ENCODE measurements at regions not wholly inside any gene's neighbourhood (a gene's known extent, or its start where the extent isn't known, plus 50 kb on each side); places are given as distances from the start of the nearest gene placed in this dataset.

DNA sequence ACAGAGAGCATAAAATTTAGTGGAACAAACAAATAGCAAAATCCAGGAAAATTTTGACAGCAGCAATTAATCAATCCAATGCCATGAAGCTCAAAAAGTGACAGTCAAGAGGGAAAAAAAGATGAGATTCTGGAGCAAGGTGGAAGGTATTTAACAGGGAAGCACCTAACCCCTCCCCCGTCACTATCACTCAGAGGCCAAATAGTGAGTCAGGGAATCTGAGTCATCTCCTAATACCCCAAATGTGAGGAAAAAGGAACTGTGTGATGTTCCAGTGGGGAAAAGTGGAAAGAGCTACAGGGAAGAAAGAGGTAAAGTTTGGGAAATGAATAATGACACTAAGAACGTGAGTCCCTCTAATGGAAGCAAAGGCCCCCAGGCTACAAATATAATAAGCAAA, 113.2 kb upstream of the PHF14 start:
- no peak overlapping the region for H3K27ac ChIP-seq
- no peak for TF ChIP-seq ZFX (IDR thresholded peaks at IDR 0.05; ENCODE audit: borderline replicate concordance)
- TF ChIP-seq, protein P1, sequence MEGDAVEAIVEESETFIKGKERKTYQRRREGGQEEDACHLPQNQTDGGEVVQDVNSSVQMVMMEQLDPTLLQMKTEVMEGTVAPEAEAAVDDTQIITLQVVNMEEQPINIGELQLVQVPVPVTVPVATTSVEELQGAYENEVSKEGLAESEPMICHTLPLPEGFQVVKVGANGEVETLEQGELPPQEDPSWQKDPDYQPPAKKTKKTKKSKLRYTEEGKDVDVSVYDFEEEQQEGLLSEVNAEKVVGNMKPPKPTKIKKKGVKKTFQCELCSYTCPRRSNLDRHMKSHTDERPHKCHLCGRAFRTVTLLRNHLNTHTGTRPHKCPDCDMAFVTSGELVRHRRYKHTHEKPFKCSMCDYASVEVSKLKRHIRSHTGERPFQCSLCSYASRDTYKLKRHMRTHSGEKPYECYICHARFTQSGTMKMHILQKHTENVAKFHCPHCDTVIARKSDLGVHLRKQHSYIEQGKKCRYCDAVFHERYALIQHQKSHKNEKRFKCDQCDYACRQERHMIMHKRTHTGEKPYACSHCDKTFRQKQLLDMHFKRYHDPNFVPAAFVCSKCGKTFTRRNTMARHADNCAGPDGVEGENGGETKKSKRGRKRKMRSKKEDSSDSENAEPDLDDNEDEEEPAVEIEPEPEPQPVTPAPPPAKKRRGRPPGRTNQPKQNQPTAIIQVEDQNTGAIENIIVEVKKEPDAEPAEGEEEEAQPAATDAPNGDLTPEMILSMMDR (IDR thresholded peaks at IDR 0.05) = no peak

DNA sequence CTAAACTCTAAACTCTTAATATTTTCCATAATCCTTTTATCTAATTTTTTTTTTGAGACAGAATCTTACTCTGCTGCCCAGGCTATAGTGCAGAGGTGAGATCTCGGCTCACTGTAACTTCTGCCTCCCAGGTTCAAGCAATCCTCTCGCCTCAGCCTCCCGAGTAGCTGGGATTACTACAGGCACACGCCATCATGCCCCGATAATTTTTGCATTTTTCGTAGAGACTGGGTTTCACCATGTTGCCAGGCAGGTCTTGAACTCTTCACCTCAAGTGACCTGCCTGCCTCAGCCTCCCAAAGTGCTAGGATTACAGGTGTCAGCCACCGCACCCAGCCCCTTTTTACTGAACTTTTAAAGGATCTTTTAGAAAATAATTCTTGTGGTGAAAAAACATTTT, 110.2 kb upstream of the PHF14 start:
- TF ChIP-seq ZFX (IDR thresholded peaks at IDR 0.05; ENCODE audit: borderline replicate concordance) = no peak
- TF ChIP-seq, protein P1 (IDR thresholded peaks at IDR 0.05) = no peak
- no peak overlapping the region for H3K27ac ChIP-seq

DNA sequence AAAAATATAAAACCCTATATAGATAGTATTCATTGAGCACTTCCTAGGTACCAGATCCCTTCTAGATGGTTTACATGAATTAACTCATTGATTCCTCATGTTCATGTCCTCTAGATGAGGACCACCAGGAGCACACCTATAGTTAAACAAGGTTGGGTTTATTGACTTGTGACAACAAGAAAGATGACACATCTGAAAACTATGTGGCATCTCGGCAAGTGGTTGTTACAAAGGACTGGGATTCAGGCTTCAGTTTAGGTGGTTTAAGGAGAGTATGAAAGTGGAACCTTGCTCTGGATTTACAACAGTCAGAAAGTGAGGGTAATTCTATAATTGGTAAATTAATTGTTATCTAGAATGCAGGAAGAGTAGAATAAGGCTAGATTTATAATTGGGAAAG, 99.0 kb upstream of the PHF14 start:
- peak overlapping the region; percentile 29 for H3K27ac ChIP-seq
- TF ChIP-seq ZFX (IDR thresholded peaks at IDR 0.05; ENCODE audit: borderline replicate concordance) = no peak
- TF ChIP-seq, protein P1 (IDR thresholded peaks at IDR 0.05) = no peak

DNA sequence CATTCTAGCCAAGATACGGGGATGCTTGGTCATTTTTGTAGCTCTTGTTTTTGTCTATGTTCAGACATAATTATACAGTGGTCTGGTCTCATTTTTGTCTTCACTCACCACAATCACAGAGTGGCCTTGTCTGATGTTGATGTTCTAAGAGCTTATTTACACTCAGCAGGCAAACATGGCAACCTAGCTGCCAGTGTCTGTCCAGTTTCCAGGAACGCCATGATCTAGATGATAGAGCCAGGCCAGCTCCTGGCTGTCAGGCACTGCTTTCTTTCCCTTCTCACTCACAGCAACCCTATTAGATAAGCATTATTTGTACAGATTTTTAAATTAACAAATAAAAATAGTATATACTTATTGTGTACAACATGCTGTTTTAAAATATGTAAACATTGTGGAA, 98.6 kb upstream of the PHF14 start:
- TF ChIP-seq ZFX (IDR thresholded peaks at IDR 0.05; ENCODE audit: borderline replicate concordance) = no peak
- TF ChIP-seq, protein P1 (IDR thresholded peaks at IDR 0.05) = no peak
- H3K27ac ChIP-seq = peak overlapping the region; percentile 29

DNA sequence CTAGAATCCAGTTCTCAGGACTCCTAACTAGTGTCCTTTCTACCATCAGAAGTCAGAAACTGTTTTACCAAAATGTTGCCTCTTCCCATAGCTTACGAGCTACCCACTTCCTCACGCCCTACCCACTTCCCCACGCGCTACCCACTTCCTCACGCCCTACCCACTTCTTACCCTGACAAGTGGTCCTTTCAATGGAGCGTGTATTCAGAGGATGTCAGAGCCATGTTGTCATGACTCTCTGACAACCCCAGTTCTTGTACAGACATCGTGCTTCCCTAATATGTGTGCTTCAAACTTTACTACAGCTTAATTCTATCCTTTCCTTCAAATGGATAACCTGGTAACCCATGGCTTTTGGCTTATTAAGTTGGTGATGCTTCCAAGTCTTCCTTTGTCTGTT, 84.8 kb upstream of the PHF14 start:
- H3K27ac ChIP-seq = no peak overlapping the region

DNA sequence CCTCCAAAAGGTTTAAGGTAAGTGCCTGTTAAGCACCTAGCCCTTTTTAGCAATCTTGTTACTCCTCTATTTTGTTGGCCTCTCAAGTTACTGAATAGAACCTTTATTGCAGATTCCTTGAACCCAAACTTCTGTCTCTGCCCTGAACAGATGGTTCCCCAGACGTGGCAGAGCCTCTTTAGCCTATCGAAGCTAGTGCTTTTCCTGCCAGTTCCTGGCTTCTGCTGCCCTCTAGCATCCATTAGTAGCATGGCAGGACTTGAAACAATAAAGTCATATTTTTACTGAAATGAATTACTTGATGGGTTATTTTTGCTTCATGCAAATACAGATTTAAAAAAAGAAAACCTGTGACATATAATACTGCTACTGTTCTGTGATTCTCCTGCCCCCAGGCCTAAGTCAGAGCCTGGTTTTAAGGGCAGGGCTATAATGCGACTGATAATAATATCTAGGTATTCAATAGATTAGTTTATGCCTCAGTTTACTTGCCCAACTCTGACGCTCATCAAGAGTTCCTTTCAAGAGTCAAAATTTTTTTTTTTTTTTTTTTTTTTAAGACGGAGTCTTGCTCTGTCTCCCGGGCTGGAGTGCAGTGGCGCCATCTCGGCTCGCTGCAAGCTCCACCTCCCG, 84.3 kb upstream of the PHF14 start:
- TF ChIP-seq, protein P1 (IDR thresholded peaks at IDR 0.05) = peak; percentile 98
- no peak for TF ChIP-seq ZFX (IDR thresholded peaks at IDR 0.05; ENCODE audit: borderline replicate concordance)
- no peak overlapping the region for H3K27ac ChIP-seq

More for the DNA sequence above, 84.8 kb upstream of the PHF14 start:
- no peak for TF ChIP-seq ZFX (IDR thresholded peaks at IDR 0.05; ENCODE audit: borderline replicate concordance)
- TF ChIP-seq, protein P1 (IDR thresholded peaks at IDR 0.05) = no peak

DNA sequence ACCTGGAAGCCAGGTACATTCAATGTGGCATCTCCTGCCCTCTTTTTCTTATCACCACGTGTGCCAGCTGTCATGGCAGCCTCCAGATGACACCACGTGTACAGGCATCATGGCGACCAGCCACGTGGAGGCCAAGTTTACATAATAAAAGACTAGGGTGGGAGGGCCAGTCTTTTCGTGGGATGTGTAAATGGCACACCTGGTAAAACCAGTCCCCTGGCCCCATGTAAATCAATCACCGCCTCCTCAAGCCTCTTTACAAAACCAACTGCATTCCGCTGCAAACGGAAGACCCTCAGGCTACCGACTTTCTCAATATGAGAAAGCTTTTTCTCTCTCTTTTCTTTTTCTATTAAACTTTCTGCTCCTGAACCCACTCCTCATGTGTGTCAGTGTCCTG, 65.1 kb upstream of the PHF14 start:
- H3K27ac ChIP-seq = no peak overlapping the region

More for the DNA sequence above, 65.1 kb upstream of the PHF14 start:
- no peak for TF ChIP-seq ZFX (IDR thresholded peaks at IDR 0.05; ENCODE audit: borderline replicate concordance)
- TF ChIP-seq, protein P1 (IDR thresholded peaks at IDR 0.05) = no peak
